ENCODE measurements at regions not wholly inside any gene's neighbourhood (a gene's known extent, or its start where the extent isn't known, plus 50 kb on each side); places are given as distances from the start of the nearest gene placed in this dataset.

DNA sequence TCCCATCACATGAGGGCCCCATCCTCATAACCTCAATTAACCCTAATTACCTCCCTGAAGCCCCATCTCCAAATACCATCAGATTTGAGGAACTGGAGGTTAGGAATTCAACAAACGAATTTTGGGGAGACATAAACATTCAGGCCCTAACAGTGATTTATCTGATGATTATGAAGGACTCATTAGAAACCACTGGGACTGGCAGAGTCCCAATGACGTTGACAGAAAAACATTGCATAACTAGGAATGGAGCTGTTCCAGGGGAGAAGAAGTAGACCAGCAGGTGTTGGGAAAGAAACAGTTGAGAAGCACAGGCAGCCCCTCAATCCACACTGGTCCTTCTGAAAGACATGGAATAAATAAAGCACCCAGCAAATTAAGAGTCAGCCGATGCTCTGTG lies 282.0 kb downstream of the MAP2K4 start:
- Mint-ChIP-seq H3K9me3 (peaks cover 9% of the 10 kb centered on the region), H3K36me3 (ENCODE audit: low read depth) (no peaks in the 10 kb centered on the region), H3K27me3 (ENCODE audit: low read depth) (no peaks in the 10 kb centered on the region), H3K27ac (no peak overlapping the region), H3K4me3 (no peak overlapping the region), H3K4me1 (ENCODE audit: low read depth) (no peaks in the 10 kb centered on the region)
- intact Hi-C loops (cut with micrococcal nuclease), result no loop called here
- DNase-seq, result no peak
- CTCF ChIA-PET, result no interaction called here

GRCh38 chr17:12310811-12311210 lies 290.1 kb downstream of the MAP2K4 start:
- H3K4me3 Mint-ChIP-seq, result no peak overlapping the region
- intact Hi-C loops (cut with micrococcal nuclease), result no loop called here
- no peaks in the 10 kb centered on the region for H3K36me3 Mint-ChIP-seq (ENCODE audit: low read depth)
- H3K27me3 Mint-ChIP-seq (ENCODE audit: low read depth), result peaks cover 4% of the 10 kb centered on the region
- H3K9me3 Mint-ChIP-seq, result peaks cover 27% of the 10 kb centered on the region
- no peaks in the 10 kb centered on the region for H3K4me1 Mint-ChIP-seq (ENCODE audit: low read depth)
- H3K27ac Mint-ChIP-seq, result no peak overlapping the region
- DNase-seq, result no peak
- CTCF ChIA-PET, result no interaction called here

DNA sequence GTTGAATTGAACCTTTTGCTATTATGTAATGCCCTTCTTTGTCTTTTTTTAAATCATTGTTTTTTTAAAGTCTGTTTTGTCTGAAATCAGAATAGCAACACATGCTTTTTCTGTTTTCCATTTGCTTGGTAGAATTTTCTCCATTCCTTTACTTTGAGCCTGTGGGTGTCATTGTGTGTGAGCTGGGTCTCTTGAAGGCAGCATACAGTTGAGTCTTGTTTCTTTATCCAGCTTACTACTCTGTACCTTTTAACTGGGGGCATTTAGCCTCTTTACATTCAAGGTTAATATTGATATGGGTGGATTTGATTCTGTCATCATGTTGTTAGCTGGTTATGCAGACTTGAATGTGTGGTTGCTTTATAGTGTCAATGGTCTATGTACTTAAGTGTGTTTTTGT lies 292.0 kb downstream of the MAP2K4 start:
- H3K9me3 Mint-ChIP-seq, result peaks cover 26% of the 10 kb centered on the region
- no peaks in the 10 kb centered on the region for H3K36me3 Mint-ChIP-seq (ENCODE audit: low read depth)
- H3K27ac Mint-ChIP-seq, result no peak overlapping the region
- no peak overlapping the region for H3K4me3 Mint-ChIP-seq
- no peak for DNase-seq
- H3K4me1 Mint-ChIP-seq (ENCODE audit: low read depth), result no peaks in the 10 kb centered on the region
- intact Hi-C loops (cut with micrococcal nuclease), result no loop called here
- CTCF ChIA-PET, result no interaction called here
- H3K27me3 Mint-ChIP-seq (ENCODE audit: low read depth), result peaks cover 4% of the 10 kb centered on the region

- no peak overlapping the region for H3K27ac Mint-ChIP-seq
These were observed 293.1 kb downstream of the MAP2K4 start for GRCh38 chr17:12313786-12314185.

DNA sequence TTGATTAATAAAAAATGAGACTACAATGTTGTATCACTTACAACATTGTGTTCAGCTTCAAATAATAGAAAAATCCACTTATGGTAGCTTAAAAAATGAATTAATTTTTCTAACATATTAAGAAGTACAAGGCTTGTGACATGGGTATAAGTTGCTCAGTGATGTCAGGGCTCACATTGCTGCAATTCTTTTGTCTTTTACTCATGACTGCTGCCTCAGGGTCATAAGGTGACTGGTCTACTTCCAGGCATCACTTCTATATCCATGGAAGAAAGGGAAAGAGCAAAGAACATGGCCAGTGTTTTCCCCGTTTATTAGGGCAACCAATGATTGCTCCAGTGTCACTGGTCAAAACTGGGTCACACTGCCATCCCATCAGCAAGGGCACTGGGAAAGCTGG lies 295.3 kb downstream of the MAP2K4 start:
- H3K27me3 Mint-ChIP-seq (ENCODE audit: low read depth), result no peaks in the 10 kb centered on the region
- DNase-seq, result no peak
- intact Hi-C loops (cut with micrococcal nuclease), result no loop called here
- no peak overlapping the region for H3K4me3 Mint-ChIP-seq
- CTCF ChIA-PET, result no interaction called here
- H3K27ac Mint-ChIP-seq, result no peak overlapping the region
- no peaks in the 10 kb centered on the region for H3K36me3 Mint-ChIP-seq (ENCODE audit: low read depth)
- peaks cover 24% of the 10 kb centered on the region for H3K9me3 Mint-ChIP-seq
- no peaks in the 10 kb centered on the region for H3K4me1 Mint-ChIP-seq (ENCODE audit: low read depth)

More at GRCh38 chr17:12313786-12314185, 293.1 kb downstream of the MAP2K4 start:
- CTCF ChIA-PET, result no interaction called here
- intact Hi-C loops (cut with micrococcal nuclease), result no loop called here
- peaks cover 26% of the 10 kb centered on the region for H3K9me3 Mint-ChIP-seq
- H3K4me1 Mint-ChIP-seq (ENCODE audit: low read depth), result no peaks in the 10 kb centered on the region
- no peak for DNase-seq
- H3K36me3 Mint-ChIP-seq (ENCODE audit: low read depth), result no peaks in the 10 kb centered on the region
- peaks cover 4% of the 10 kb centered on the region for H3K27me3 Mint-ChIP-seq (ENCODE audit: low read depth)
- no peak overlapping the region for H3K4me3 Mint-ChIP-seq

DNA sequence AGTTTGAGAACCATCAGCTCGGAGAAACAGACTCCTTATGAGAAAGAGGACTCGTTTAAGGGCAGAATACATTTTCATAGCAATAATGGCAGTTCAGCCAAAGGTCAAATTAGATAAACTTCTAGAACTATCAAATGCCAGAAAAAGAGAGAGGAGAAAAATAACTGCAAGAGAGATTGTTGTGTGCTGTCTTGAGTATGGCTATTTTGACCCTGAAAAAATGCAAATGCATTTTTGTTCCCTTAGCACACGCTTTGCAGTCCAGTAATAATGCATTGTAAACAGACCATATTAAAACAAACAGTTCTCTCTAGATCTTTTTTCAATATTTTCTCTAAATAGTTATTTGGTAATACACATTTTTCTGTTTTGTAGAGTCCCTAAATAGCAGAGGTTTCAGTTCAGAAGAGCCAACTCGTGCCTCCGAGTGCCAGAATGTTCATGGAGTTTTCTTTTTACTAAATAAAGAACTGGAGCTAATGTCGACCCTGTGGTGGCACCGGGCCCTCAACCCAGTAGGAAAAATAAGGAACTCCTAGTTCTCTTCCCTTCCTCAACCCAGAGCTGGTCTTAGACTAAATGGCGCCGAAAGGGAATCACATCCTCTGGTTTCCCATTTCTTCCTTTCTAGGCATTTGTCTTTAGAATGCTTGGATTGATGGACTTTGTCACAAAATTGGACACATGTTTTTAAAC lies 298.0 kb downstream of the MAP2K4 start:
- H3K27ac Mint-ChIP-seq, result no peak overlapping the region
- DNase-seq, result no peak
- H3K4me3 Mint-ChIP-seq, result no peak overlapping the region
- no peaks in the 10 kb centered on the region for H3K27me3 Mint-ChIP-seq (ENCODE audit: low read depth)
- CTCF ChIA-PET, result no interaction called here
- H3K36me3 Mint-ChIP-seq (ENCODE audit: low read depth), result no peaks in the 10 kb centered on the region
- intact Hi-C loops (cut with micrococcal nuclease), result no loop called here
- H3K9me3 Mint-ChIP-seq, result peaks cover 4% of the 10 kb centered on the region
- H3K4me1 Mint-ChIP-seq (ENCODE audit: low read depth), result no peaks in the 10 kb centered on the region

DNA sequence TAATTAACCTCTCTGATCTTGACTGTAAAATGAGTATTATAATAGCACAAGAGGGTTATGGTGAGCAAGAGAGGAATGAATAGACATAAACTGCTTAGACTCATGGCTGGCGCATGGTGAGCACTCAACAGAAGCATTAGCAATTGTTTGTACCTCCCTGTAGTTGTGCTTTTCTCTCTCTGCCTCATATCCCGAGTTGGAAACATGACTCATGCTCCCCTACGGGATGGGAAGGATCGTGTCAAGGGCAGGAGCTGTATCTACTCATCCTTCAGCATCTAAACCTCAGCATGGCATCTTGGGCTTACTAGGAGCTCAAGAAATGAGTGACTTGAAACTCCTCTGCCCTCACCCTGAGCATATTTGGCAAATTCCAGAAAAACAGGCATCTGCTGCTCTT lies 299.6 kb downstream of the MAP2K4 start:
- no peak for DNase-seq
- H3K27me3 Mint-ChIP-seq (ENCODE audit: low read depth), result no peaks in the 10 kb centered on the region
- CTCF ChIA-PET, result no interaction called here
- H3K4me1 Mint-ChIP-seq (ENCODE audit: low read depth), result no peaks in the 10 kb centered on the region
- H3K36me3 Mint-ChIP-seq (ENCODE audit: low read depth), result no peaks in the 10 kb centered on the region
- H3K4me3 Mint-ChIP-seq, result no peak overlapping the region
- intact Hi-C loops (cut with micrococcal nuclease), result no loop called here
- no peaks in the 10 kb centered on the region for H3K9me3 Mint-ChIP-seq
- H3K27ac Mint-ChIP-seq, result no peak overlapping the region

DNA sequence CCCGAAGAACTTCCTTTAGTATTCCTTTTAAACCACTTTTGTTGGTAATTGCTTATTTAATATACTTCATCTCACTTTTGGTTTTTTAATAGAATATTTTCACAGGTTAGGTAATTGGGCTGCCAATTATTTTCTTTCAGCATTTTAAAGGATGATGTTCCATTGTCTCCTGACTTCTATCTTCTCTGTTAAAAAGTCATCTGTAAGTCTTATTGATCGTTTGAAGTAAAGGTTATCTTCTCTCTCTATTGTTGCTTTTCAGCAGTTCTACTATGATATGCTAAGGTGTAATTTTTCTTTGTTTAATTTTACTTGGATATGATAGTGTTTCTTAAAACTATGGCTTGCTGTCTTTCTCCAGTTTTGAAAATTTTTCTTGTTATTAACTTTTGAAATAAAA lies 307.5 kb downstream of the MAP2K4 start:
- no peak for DNase-seq
- H3K27ac Mint-ChIP-seq, result no peak overlapping the region
- H3K27me3 Mint-ChIP-seq (ENCODE audit: low read depth), result no peaks in the 10 kb centered on the region
- CTCF ChIA-PET, result no interaction called here
- H3K9me3 Mint-ChIP-seq, result peaks cover 16% of the 10 kb centered on the region
- H3K4me3 Mint-ChIP-seq, result no peak overlapping the region
- no peaks in the 10 kb centered on the region for H3K36me3 Mint-ChIP-seq (ENCODE audit: low read depth)
- intact Hi-C loops (cut with micrococcal nuclease), result no loop called here
- no peaks in the 10 kb centered on the region for H3K4me1 Mint-ChIP-seq (ENCODE audit: low read depth)

DNA sequence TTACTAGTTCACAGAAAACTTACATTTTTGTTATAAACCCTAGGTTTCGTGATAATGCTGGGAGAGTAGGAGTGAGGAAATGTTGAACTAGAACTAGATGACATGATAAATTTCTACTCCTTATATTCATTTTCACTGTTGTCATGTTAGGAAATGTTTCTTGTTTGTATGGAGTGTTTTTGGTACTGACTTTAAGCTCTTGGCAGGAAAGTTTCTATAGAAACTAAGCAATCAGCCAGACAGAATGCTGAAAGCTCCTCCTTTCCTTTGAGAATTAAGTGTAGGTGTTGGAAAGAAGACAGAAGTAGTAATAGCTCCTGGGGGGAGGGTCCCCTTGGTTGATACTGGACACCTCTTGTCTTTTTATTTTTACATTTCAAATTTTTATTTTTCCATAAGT lies 309.8 kb downstream of the MAP2K4 start:
- H3K27me3 Mint-ChIP-seq (ENCODE audit: low read depth), result no peaks in the 10 kb centered on the region
- H3K9me3 Mint-ChIP-seq, result peaks cover 16% of the 10 kb centered on the region
- CTCF ChIA-PET, result no interaction called here
- H3K27ac Mint-ChIP-seq, result no peak overlapping the region
- H3K4me3 Mint-ChIP-seq, result no peak overlapping the region
- H3K4me1 Mint-ChIP-seq (ENCODE audit: low read depth), result no peaks in the 10 kb centered on the region
- no peak for DNase-seq
- intact Hi-C loops (cut with micrococcal nuclease), result no loop called here
- H3K36me3 Mint-ChIP-seq (ENCODE audit: low read depth), result no peaks in the 10 kb centered on the region

- H3K36me3 Mint-ChIP-seq (ENCODE audit: low read depth), result no peaks in the 10 kb centered on the region
- H3K27me3 Mint-ChIP-seq (ENCODE audit: low read depth), result peaks cover 3% of the 10 kb centered on the region
- H3K9me3 Mint-ChIP-seq, result no peaks in the 10 kb centered on the region
- CTCF ChIA-PET, result no interaction called here
- H3K4me3 Mint-ChIP-seq, result no peak overlapping the region
- H3K27ac Mint-ChIP-seq, result no peak overlapping the region
- H3K4me1 Mint-ChIP-seq (ENCODE audit: low read depth), result no peaks in the 10 kb centered on the region
- DNase-seq, result no peak
- intact Hi-C loops (cut with micrococcal nuclease), result no loop called here
These were observed 320.7 kb downstream of the MAP2K4 start for GRCh38 chr17:12341328-12341727.

DNA sequence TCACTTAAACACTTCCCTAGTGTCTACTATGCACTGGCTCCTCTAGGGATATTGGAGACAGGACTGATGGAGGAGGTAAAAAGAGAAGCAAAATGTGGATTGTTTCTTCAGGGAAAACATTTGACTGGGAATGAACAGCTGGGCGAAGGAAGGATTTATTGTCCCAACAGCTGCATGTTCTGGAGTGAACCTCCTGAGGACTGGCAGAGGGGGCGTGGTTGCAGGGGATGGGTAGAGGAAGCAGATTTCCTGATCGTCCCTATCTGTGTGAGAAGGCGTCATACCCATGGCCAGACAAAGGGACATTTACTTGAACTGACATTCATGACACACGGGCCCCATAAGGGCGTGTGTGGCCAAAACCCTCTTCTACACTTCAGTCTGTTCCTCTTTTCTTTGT lies 321.5 kb downstream of the MAP2K4 start:
- intact Hi-C loops (cut with micrococcal nuclease), result no loop called here

DNA sequence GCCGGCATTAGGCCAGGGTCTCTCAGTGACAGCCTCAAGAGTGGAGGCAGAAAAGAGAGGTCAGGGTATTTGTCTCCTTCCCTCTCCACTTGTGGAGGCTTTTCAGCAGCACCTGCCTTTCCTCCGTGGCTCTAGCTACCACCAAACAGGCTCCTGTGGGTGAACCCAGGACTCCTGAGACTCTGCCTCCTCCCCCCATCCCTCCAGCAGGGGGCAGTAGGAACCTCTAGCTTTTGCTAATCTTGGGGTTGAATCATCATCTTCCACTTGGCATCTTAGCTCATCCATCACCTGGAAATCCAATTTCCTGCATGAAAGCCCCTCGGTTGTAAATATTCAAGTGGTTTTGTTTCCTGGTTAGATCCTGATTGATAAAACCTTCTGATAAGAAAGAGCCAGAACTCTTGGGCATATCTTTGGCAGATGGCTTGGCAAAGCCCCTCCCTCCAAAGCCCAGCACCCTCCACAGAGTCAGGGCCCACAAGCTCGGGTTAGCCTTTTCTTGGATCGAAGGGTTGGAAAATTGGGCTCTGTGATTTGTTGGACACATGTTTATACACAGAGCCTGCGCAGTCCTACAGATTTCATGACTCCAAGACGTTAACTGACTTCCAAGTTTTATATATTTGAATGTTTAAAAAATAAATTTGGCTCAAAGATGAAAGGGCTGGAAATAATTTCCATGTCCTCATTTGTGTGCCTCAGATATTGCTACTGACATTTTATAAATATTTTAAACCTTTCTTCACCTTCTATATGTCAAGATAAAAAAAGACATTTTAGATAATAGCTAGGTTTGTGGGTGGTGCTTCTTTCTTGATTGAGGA lies 322.1 kb downstream of the MAP2K4 start:
- DNase-seq, result peak; percentile 10
- H3K27me3 Mint-ChIP-seq (ENCODE audit: low read depth), result peaks cover 3% of the 10 kb centered on the region
- no peaks in the 10 kb centered on the region for H3K36me3 Mint-ChIP-seq (ENCODE audit: low read depth)
- no peaks in the 10 kb centered on the region for H3K4me1 Mint-ChIP-seq (ENCODE audit: low read depth)
- intact Hi-C loops (cut with micrococcal nuclease), result no loop called here
- no peak overlapping the region for H3K27ac Mint-ChIP-seq
- H3K9me3 Mint-ChIP-seq, result no peaks in the 10 kb centered on the region
- CTCF ChIA-PET, result no interaction called here
- H3K4me3 Mint-ChIP-seq, result no peak overlapping the region

More for the DNA sequence above, 321.5 kb downstream of the MAP2K4 start:
- Mint-ChIP-seq H3K9me3 (no peaks in the 10 kb centered on the region), H3K36me3 (ENCODE audit: low read depth) (no peaks in the 10 kb centered on the region), H3K4me3 (no peak overlapping the region), H3K27me3 (ENCODE audit: low read depth) (peaks cover 3% of the 10 kb centered on the region), H3K4me1 (ENCODE audit: low read depth) (no peaks in the 10 kb centered on the region), H3K27ac (no peak overlapping the region)
- CTCF ChIA-PET, result no interaction called here
- DNase-seq, result no peak

DNA sequence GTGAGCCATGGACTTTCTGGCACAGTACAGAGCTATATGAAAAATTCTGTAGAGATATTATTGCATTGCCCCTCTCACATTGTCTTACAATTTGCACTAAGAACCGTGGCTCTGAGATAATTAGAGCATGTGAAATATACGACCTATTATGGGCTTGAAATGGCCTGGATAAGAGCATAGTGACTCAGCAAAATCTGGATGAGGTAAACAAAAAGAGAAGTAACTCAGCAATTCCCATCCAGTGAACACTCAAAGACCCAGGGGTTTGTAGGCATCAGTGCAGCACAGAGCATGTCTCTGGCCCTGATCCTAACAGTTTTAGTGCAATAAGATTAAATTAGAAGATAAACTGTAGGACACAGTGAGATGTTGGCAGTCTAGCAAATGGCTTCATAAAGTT lies 317.2 kb upstream of the MYOCD start:
- intact Hi-C loops (cut with micrococcal nuclease), result no loop called here
- Mint-ChIP-seq H3K9me3 (peaks cover 2% of the 10 kb centered on the region), H3K36me3 (ENCODE audit: low read depth) (no peaks in the 10 kb centered on the region), H3K27me3 (ENCODE audit: low read depth) (peaks cover 2% of the 10 kb centered on the region), H3K4me1 (ENCODE audit: low read depth) (no peaks in the 10 kb centered on the region), H3K27ac (no peak overlapping the region), H3K4me3 (no peak overlapping the region)
- no peak for DNase-seq
- CTCF ChIA-PET, result no interaction called here

Measured in activated naive CD4-positive, alpha-beta T cell treated with anti-CD3 and anti-CD28 coated beads for 36 hours (primary cell).